Prostate gland (tissue), 2 donors: ENCODE measurements at regions not wholly inside any gene's neighbourhood (a gene's known extent, or its start where the extent isn't known, plus 50 kb on each side); places are given as distances from the start of the nearest gene placed in this dataset.

ENCODE experiments used
- CTCF ChIP-seq, 4 experiments: fragments of 200-600 bp in 2 of 4; fragments of 450-650 bp in 2 of 4; sonication (generic) in 2 of 4; IDR thresholded peaks; 1 replicate in 3 of 4; 2 replicates in 1 of 4; pipeline ENCODE4 v1.5.1; 2016 to 2019; ENCODE audit warnings: antibody characterized with exemption in 4 of 4, mild to moderate bottlenecking in 2 of 4, moderate library complexity in 2 of 4
- POLR2A ChIP-seq: fragments of 450-650 bp; IDR thresholded peaks from one replicate; pipeline ENCODE4 v1.6.1; 2016; ENCODE audit warnings: antibody characterized with exemption, mild to moderate bottlenecking

GRCh38 chr1:116260115-116260514, 112.9 kb upstream of the ATP1A1 start:
- TF ChIP-seq POLR2A (no peak), CTCF (IDR thresholded peaks at IDR 0.05) (no peak)
